T-helper 2 cell treated with Interferon-gamma antibody and Interleukin-4, amounts not matched to agents 5 μg/mL and 100 μg/mL, for 36 hours (primary cell): ENCODE measurements at regions not wholly inside any gene's neighbourhood (a gene's known extent, or its start where the extent isn't known, plus 50 kb on each side); places are given as distances from the start of the nearest gene placed in this dataset.
"Not testable (repeated sequence)": the region's sequence is repeated elsewhere in the genome, so short reads cannot be mapped to it uniquely, and the experiment has no call there.

Experiments
- DNase-seq: peaks from one replicate; pipeline ENCODE4 v3.0.0; 2021; ENCODE audit warnings: low spot score
- H3K27ac Mint-ChIP-seq: one replicate; pipeline ENCODE4 v1.8.0; 2021; ENCODE audit warnings: mild to moderate bottlenecking, mixed read lengths
- H3K27me3 Mint-ChIP-seq: one replicate; pipeline ENCODE4 v1.8.0; 2021; ENCODE audit warnings: low read depth, mixed read lengths
- H3K36me3 Mint-ChIP-seq: one replicate; pipeline ENCODE4 v1.8.0; 2021; ENCODE audit warnings: low read depth, mixed read lengths
- H3K4me1 Mint-ChIP-seq: one replicate; pipeline ENCODE4 v1.8.0; 2021; ENCODE audit warnings: low read depth, mixed read lengths
- H3K4me3 Mint-ChIP-seq: one replicate; pipeline ENCODE4 v1.8.0; 2022; ENCODE audit warnings: mild to moderate bottlenecking, moderate library complexity, mixed read lengths
- H3K9me3 Mint-ChIP-seq: one replicate; pipeline ENCODE4 v1.8.0; 2021; ENCODE audit warnings: mixed read lengths

DNA sequence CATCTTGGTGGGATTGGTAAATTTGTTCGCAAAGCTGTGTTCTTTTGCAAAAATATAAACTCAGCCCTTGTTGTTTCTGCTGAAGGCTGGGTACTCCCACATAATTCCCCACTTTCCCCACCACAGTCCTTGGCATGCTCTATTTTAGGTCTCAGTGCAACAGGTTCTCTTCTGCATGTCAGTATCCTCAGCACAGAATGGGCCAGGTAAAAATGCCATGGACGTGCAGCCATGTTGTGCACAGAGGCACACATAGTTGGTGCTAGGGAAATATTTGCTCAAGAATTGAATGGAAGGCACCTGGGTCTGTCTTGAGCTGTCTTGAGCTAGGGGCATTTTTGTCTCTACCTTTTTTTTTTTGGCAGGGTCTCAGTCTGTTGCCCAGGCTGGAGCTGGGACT, 87.8 kb upstream of the LHX5 start:
- no peak overlapping the region for H3K4me3 Mint-ChIP-seq
- no peak overlapping the region for H3K27ac Mint-ChIP-seq
- no peaks in the 10 kb centered on the region for H3K27me3 Mint-ChIP-seq
- no peak for DNase-seq
- no peaks in the 10 kb centered on the region for H3K36me3 Mint-ChIP-seq
- no peaks in the 10 kb centered on the region for H3K4me1 Mint-ChIP-seq
- H3K9me3 Mint-ChIP-seq = no peaks in the 10 kb centered on the region

DNA sequence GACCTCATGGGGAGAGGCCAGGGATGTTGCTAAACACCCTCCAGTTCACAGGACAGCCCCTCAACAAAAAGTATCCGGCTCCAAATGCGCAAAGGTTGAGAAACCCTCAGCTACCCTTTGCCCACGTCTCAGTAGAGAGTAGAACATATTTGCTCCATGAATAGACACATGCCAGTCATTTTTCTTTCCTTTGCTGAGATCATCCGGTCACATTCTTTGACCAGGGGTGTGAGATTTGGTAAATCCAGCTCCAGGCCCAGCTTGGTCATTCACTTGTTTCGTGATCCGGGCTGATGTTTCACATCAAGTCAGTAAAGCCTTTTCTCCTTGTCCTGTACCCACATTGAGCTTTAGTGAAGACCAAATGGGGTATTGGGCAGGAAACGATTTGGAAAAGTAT, 83.6 kb upstream of the LHX5 start:
- Mint-ChIP-seq H3K27me3 (no peaks in the 10 kb centered on the region), H3K36me3 (no peaks in the 10 kb centered on the region), H3K27ac (no peak overlapping the region), H3K4me3 (no peak overlapping the region), H3K9me3 (no peaks in the 10 kb centered on the region), H3K4me1 (no peaks in the 10 kb centered on the region)
- no peak for DNase-seq

DNA sequence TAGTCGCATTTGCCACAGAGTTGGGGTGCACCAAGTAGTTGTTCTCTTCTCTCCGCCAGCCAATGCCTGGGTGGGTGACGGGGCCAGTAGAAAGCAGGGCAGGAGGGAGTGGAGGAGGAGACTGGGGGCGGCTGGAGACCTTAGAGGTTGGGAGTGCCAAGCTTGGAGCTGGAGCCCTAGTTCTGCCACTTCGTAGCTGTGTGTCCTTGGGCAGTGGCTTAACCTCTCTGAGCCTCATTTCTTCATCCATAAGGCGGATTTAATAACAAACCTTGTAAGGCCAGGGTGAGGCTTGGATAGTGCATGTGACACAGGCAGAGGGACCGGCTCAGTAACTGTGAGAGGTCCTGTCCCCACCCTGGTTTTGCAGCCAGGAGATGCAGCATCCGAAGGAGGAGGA, 81.1 kb upstream of the LHX5 start:
- Mint-ChIP-seq H3K27ac (no peak overlapping the region), H3K36me3 (no peaks in the 10 kb centered on the region), H3K27me3 (no peaks in the 10 kb centered on the region), H3K4me1 (no peaks in the 10 kb centered on the region), H3K4me3 (no peak overlapping the region), H3K9me3 (no peaks in the 10 kb centered on the region)
- DNase-seq = no peak

DNA sequence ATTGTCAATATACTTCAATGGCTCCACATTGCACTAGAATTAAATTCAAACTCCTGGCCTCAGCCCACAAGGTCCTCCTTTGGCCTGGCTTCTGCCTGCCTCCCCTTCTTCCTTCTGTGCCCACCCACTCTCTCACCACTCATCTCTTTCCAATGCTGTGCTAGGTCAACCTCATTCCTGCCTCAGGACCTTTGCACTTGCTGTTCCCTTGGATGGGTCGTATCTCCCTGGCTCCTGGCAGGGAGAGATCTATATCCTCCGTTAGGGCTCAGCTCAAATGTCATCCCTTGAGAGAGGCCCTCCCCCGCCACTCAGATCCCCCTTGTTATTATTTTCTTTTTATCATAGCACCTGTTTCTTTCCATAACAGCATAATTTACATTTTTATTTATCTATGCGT, 79.9 kb upstream of the LHX5 start:
- Mint-ChIP-seq H3K27me3 (no peaks in the 10 kb centered on the region), H3K27ac (no peak overlapping the region), H3K36me3 (no peaks in the 10 kb centered on the region), H3K9me3 (no peaks in the 10 kb centered on the region), H3K4me1 (no peaks in the 10 kb centered on the region), H3K4me3 (no peak overlapping the region)
- no peak for DNase-seq

DNA sequence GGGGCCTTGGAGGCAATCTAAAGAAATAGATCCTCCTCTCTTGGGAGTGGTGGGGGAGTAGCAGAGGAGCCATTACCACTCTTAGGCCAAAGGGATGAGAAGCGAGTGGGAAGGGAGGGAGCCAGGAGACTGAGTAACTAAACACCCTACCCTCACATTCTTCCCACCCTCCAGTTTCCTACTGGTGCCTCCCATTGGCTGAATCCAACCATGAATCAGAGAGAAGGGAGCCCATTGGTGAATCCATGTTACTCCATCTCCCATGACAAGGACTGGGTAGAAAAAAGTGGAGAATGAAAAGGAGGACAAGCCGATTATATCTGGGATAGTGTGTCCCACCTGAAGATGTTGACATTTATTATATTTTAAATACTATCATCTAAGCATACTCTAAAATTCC, 76.8 kb upstream of the LHX5 start:
- H3K36me3 Mint-ChIP-seq = no peaks in the 10 kb centered on the region
- no peak overlapping the region for H3K4me3 Mint-ChIP-seq
- no peaks in the 10 kb centered on the region for H3K4me1 Mint-ChIP-seq
- no peaks in the 10 kb centered on the region for H3K9me3 Mint-ChIP-seq
- H3K27ac Mint-ChIP-seq = no peak overlapping the region
- DNase-seq = no peak
- H3K27me3 Mint-ChIP-seq = no peaks in the 10 kb centered on the region

DNA sequence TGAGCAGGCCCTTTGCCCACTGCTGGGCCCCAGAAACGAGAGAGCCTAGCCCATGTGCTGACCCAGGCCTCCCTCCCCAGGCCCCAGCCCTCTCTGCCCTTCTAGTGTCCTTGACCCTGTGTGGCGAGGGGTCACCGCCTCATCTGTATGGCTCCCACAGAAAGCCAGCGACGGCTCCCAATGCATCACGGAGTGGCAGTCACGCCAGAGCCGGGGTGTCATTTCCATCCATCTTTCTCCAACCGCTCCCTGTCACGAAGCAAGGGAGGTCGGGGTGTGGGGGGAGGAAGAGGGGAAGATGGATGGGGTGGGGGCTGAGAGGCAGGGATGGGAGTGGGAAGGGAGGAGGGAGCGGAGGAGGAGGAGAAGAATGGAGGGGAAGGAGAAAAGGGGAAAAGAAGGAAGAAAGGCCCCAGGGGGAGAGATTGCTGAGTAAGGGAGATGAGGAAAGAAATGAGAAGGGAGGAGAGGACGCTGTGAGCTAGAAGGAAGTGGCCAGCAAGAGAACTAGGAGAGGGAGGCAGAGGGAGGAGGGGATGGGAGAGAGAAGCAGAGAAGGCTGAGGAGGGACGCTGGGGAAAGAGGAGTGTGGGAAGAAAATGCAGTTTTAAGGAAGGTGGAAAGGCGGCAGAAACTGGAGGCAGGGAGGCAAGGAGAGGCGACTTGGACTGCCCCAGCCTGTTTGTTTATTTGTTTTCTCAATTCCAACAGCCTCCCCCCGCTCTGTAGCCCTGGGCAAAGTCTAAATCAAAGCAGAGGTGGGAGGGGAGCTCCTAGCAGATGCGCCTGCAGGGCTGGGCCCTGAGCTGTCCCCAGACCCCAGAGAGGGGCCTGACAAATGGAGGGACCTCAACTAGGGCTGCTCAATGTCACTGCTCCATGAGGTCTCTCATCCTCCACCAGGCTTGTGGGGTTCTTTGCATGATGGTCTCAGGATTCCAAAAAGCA, 75.5 kb upstream of the LHX5 start:
- Mint-ChIP-seq H3K27me3 (no peaks in the 10 kb centered on the region), H3K36me3 (no peaks in the 10 kb centered on the region), H3K27ac (no peak overlapping the region), H3K4me3 (no peak overlapping the region), H3K4me1 (no peaks in the 10 kb centered on the region), H3K9me3 (no peaks in the 10 kb centered on the region)
- no peak for DNase-seq

DNA sequence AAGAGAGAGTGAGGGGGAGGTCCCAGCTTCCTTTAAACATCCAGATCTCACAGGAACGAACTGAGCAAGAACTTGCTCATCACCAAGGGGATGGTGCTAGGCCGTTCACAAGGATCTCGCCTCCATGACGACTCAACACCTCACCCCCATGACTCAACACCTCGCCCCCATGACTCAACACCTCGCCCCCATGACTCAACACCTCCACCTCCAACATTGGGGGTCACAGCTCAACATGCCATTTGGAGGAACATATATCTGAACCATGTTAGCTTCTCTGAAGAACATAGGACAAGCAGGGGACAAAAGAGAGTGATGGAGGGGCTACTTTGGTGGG, 66.0 kb upstream of the LHX5 start:
- H3K4me1 Mint-ChIP-seq = no peaks in the 10 kb centered on the region
- H3K27ac Mint-ChIP-seq = no peak overlapping the region
- no peaks in the 10 kb centered on the region for H3K27me3 Mint-ChIP-seq
- H3K36me3 Mint-ChIP-seq = no peaks in the 10 kb centered on the region
- DNase-seq = no peak
- H3K4me3 Mint-ChIP-seq = no peak overlapping the region
- peaks cover 8% of the 10 kb centered on the region for H3K9me3 Mint-ChIP-seq

DNA sequence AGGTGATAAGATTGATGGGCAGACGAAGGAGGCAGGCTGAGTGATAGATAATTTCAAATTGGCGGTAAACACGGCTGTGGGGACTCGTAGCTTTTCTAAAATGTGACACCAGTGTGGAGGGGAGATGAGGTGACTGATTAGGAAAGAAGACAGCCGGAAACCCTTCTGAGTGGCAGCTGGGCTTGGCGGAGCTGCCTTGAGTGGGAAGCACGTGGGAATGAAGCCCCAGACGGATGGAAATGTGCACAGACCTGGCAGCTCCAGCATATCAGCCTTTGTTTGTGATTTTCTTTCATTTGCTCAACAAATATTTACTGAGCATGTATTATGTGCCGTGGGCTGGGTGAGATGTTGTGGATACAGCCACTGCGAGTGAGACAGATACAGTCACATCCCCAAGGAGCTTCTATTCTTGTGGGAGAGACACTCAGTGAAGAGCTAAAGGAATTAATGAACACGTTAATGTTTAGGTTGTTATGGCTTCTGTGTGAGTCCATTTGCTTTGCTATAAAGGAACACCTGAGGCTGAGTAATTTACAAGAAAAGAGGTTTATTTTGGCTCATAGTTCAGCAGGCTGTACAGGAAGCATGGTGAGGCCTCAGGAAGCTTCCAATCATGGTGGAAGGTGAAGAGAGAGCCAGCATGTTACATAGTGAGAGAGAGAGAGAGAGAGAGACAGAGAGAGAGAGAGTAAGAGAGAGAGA, 65.5 kb upstream of the LHX5 start:
- Mint-ChIP-seq H3K9me3 (peaks cover 8% of the 10 kb centered on the region), H3K4me3 (no peak overlapping the region), H3K27ac (no peak overlapping the region), H3K36me3 (no peaks in the 10 kb centered on the region), H3K27me3 (no peaks in the 10 kb centered on the region), H3K4me1 (no peaks in the 10 kb centered on the region)
- no peak for DNase-seq

DNA sequence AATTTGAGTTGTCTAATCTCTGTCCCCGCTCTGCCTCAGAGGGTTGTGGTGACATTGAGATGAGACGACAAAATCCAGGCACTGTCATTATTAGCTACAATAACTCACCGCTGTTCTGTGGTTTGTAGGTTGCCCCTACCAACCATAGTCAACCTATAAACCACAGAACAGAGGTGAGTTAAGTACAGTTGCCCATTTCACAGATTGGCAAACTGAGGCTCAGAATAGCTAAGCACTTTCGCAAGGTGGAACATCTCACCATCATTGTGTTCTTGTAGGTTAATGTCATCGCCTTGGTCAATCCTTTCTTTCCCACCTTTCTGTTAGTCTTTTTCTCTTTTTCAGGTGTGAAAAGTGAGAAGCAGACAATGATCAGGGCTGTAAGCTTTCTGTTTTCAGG, 63.4 kb upstream of the LHX5 start:
- H3K27me3 Mint-ChIP-seq = no peaks in the 10 kb centered on the region
- H3K9me3 Mint-ChIP-seq = peaks cover 8% of the 10 kb centered on the region
- DNase-seq = no peak
- H3K4me3 Mint-ChIP-seq = no peak overlapping the region
- no peak overlapping the region for H3K27ac Mint-ChIP-seq
- no peaks in the 10 kb centered on the region for H3K36me3 Mint-ChIP-seq
- no peaks in the 10 kb centered on the region for H3K4me1 Mint-ChIP-seq

DNA sequence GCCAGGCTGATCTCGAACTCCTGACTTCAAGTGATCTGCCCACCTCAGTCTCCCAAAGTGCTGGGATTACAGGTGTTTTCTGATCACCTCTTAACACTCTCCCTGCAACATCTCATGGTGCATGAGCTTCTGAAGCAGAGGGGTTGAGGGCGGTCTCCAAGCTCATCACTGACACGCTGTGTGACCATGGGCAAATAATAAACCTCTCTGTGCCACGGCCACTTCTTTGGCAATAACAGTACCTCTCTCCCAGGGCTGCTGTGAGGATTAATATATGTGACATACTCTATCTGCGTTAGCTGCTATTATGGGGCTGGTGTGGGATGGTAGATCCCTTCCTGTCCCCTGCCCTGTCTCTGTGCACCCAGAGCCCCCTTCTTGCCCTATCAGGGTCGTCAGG, 62.9 kb upstream of the LHX5 start:
- H3K27me3 Mint-ChIP-seq = no peaks in the 10 kb centered on the region
- H3K36me3 Mint-ChIP-seq = no peaks in the 10 kb centered on the region
- no peak overlapping the region for H3K27ac Mint-ChIP-seq
- DNase-seq = no peak
- peaks cover 8% of the 10 kb centered on the region for H3K9me3 Mint-ChIP-seq
- H3K4me1 Mint-ChIP-seq = no peaks in the 10 kb centered on the region
- H3K4me3 Mint-ChIP-seq = no peak overlapping the region

DNA sequence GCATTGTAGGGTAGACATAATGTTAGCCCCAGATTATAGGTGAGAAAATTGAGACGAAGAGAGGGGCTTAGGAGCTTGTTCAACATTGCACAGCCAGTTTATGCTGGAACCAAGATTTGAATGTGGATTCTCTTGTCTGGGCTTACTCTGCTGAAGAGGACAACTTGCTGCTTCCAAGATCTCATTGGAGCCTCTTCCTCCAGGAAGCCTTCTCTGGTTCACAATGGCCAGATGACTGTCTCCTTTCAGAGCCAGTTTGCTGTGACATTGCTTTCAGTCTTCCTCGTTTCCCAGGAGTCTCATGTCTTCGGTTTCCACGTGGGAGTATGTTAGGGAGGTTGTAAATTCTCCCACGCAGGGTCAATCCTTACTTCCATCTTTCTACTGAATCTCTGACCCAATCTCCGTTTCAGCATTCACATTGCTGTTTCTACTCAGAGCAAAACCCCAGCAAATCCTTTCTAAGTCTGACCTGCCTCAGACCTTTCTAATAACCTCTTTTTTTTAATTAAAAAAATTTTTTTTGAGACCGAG, 62.2 kb upstream of the LHX5 start:
- Mint-ChIP-seq H3K9me3 (peaks cover 8% of the 10 kb centered on the region), H3K4me1 (no peaks in the 10 kb centered on the region), H3K27me3 (no peaks in the 10 kb centered on the region), H3K27ac (no peak overlapping the region), H3K36me3 (no peaks in the 10 kb centered on the region), H3K4me3 (no peak overlapping the region)
- DNase-seq = no peak

DNA sequence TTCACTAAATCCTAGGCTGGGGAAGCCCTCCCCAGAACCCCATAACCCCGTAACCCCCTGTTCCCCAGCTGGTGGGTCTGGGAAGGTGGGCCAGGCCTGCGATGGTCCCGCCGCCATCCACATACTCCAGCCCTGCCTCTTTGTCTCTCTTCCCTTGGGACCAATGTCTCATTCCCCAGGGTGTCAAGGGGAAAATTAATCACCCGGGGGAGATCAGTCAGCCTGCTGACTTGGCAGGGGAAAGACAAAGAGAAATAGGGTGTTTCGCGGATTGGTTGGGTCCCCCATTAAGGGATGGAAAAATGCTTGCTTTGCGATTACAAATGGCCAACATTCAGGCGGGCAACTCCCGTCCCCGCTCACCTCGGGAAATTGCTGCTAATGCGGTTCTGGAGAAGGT, 60.6 kb upstream of the LHX5 start:
- Mint-ChIP-seq H3K9me3 (peaks cover 1% of the 10 kb centered on the region), H3K4me3 (no peak overlapping the region), H3K27ac (no peak overlapping the region), H3K36me3 (no peaks in the 10 kb centered on the region), H3K4me1 (no peaks in the 10 kb centered on the region), H3K27me3 (no peaks in the 10 kb centered on the region)
- DNase-seq = no peak

DNA sequence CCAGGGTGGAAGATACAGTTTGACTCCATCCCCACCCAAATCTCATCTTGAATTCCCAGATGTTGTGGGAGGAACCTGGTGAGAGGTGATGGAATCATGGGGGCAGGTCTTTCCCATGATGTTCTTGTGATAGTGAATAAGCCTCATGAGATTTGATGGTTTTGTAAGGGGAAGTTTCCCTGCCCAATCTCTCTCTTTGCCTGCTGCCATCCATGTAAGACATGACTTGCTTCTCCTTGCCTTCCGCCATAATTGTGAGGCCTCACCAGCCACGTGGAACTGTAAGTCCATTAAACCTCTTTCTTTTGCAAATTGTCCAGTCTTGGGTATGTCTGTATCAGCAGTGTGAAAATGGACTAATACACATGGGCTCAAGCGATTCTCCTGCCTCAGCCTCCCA, 59.4 kb upstream of the LHX5 start:
- not testable (repeated sequence) for H3K36me3 Mint-ChIP-seq, H3K4me3 Mint-ChIP-seq, H3K4me1 Mint-ChIP-seq, DNase-seq, H3K27ac Mint-ChIP-seq, H3K27me3 Mint-ChIP-seq, H3K9me3 Mint-ChIP-seq

DNA sequence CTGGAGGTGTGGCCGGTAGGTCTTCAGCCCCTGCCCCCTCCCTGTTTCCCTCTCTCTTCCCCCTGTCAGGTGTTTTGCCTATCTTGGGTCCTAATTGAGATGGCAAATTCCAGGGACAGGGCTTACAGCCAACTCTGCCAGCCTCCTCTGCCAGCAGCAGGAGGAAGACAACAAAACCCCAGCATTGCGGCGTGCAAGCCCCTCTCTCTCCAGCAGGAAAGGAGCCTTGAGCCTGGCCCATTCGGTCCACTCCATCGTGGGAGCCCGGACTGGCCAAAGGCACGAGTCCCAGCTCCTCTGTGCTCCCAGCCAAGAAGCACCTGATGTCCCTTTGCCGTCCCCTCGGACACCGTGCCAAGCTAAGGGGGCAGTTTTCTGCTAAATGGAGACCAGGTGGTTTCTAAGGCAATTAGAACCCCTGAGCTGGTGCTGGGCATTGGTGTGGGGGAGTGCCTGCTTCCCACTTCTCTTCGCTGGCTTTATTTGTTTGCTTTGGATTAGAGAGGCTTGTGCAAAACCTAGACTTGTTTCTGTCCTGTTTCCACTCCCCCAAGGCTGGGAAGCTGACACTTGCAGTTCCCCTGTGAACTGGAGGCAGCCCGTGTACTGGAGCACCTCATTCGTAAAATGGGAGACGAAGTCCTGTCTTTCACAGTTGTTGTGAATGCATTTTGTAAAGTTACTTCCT, 57.1 kb upstream of the LHX5 start:
- Mint-ChIP-seq H3K27me3 (peaks cover 3% of the 10 kb centered on the region), H3K4me3 (no peak overlapping the region), H3K36me3 (no peaks in the 10 kb centered on the region), H3K27ac (no peak overlapping the region), H3K9me3 (no peaks in the 10 kb centered on the region), H3K4me1 (no peaks in the 10 kb centered on the region)
- no peak for DNase-seq
